ENCODE measurements at regions not wholly inside any gene's neighbourhood (a gene's known extent, or its start where the extent isn't known, plus 50 kb on each side); places are given as distances from the start of the nearest gene placed in this dataset.

GRCh38 chr9:121592265-121592664, 59.2 kb upstream of the DAB2IP start:
- TF ChIP-seq POLR2A (IDR thresholded peaks at IDR 0.05), result no peak
- TF ChIP-seq CTCF (IDR thresholded peaks at IDR 0.05 in 8 of 11, conservative IDR thresholded peaks at IDR 0.05 in 3 of 11), result no peak
- TF ChIP-seq POLR2AphosphoS5 (IDR thresholded peaks at IDR 0.05), result no peak
